Right ventricle myocardium superior (tissue), 1 donor: ENCODE measurements at regions not wholly inside any gene's neighbourhood (a gene's known extent, or its start where the extent isn't known, plus 50 kb on each side); places are given as distances from the start of the nearest gene placed in this dataset.

Experiments used
- ATAC-seq: fragments of 200-7000 bp; cut with Tn5 transposase; one replicate; pipeline ENCODE4 v1.9.1; 2020; ENCODE audit warnings: mild to moderate bottlenecking; ENCODE audit not compliant: poor library complexity
- DNase-seq: peaks from one replicate; pipeline ENCODE4 v3.0.0-alpha.2; 2020
- intact Hi-C: fragments of 100-400 bp; cut with DNase I; formaldehyde crosslinking; loops from one replicate; pipeline ENCODE4 v1.11.2; 2022
- donor health status: DM: no; HTN: yes; CAD: no; lungs with severe emphysema.

DNA sequence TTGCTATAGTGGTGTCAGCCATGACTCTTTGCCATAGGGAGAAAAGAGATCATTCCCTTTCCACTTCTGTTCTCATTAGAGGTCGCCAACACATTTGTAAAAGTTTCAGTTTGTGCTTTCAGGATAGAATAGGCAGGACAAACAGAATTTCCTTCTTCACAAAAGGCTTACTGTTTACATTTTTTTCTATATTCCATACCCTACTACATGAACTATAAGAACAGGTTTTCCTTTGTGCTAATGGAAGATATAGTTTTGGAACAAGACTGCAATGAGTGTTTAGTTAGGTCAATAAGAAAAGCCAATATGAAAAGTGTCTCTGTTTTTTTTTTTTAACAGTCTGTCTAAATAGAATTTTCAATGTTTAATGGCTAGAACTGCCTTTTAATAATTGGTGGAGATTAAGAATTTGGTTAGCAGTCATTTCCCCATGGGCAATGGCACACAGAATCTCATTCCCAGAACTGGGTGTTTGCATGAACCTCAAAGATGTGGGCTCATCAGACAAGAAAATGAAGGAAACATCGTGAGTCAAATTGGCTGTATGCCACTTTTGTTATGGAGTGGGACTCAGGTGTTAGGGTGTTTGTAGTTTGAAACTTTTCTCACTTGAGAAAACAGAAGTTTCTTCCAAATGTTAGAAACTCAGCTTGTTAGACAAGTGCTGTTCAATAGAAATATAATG lies 75.2 kb upstream of the PRLR start:
- intact Hi-C loops: no loop called here
- no peak for ATAC-seq
- no peak for DNase-seq

DNA sequence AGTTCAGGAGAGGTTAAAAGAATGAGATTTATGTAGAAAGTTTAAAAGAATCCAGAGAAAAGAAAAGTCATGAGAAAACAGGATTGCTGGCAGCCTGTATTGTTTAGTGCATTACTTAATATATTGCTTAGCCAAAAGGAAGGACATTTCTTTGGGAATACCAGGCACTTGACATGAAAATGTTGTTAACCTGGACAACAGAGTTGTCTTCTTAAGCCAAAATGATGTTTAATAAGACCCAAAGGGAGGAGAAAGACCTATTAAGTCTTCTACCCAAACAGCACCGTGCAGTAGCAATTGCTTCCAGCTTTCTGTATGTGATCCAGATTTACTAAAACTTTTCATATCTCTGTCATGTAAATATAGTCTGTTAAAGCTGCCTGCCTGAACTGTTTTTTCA lies 74.0 kb upstream of the PRLR start:
- DNase-seq: no peak
- intact Hi-C loops: no loop called here
- no peak for ATAC-seq

DNA sequence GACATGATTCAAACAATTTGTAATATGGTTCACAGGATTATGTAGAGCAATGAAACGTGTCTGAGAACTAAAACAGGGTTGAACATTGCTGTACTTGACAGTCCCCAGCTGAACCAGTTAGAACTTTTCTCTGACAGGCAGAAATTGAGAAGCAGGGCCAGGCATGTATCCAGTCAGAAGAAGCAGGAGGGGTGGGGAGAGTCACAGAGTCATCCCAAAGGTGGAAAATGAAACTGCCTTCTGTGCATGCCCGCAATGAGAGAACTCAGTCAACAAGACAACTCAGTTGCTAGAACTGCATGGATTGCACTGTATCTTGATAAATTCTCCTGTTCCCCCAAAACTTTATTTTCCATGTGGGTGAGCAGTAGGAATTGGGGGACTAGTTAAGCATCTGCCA lies 72.9 kb upstream of the PRLR start:
- intact Hi-C loops: no loop called here
- DNase-seq (no peak), ATAC-seq (no peak)

DNA sequence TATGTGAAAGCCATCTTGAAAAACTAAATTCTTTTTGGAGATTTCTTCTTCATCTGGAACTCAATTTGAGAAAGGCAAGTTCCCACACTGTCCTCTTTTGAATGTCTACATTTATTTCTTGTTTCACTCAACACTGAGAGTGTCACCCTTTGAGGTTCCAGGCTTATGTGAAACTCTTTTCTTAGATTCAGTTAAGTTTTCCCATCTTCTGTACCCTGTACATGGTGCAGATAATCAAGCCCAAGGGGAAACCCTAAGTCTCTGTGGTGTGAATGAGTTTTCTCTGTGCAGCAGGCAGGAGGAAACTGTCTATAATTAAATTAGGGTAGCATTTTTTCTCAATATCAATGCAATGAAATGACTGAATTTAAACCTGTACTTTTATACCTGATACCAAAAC lies 72.3 kb upstream of the PRLR start:
- no peak for DNase-seq
- intact Hi-C loops: no loop called here
- no peak for ATAC-seq

DNA sequence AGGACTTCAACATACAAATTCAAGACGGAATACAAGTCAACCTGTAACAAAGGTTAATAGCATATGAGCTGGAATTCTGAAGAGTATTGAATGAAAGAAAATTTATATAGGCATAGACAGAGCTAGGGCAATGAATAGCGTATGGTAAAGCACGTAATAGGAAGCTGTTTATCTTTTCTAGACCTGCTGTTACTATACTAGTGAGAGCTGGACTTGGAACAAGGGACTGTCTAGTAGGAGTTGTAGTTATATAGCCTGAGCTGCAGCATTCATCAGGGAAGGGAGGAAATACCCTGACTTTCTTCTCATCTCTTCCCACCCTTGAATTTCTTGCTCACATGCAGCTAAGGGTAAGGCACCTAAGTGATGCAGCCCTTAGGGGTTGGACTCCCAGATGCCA lies 67.5 kb upstream of the PRLR start:
- intact Hi-C loops: no loop called here
- DNase-seq (no peak), ATAC-seq (no peak)

DNA sequence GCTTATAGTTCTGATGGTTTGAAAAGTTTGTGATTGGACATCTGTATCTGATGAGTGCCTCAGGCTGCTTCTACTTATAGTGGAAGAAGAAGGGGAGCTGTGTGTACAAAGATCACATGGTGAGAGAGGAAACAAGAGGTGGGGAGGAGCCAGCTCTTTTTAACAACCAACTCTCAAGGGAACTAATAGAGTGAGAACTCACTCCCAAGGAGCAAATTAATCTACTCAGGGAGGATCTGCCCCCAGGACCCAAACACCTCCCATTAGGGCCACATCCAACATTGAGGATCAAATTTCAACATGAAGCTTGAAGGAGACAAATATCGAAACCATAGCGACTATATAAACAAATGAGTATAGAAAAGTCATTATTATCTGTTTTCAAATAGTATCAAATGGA lies 64.7 kb upstream of the PRLR start:
- ATAC-seq (no peak), DNase-seq (no peak)
- intact Hi-C loops: no loop called here

DNA sequence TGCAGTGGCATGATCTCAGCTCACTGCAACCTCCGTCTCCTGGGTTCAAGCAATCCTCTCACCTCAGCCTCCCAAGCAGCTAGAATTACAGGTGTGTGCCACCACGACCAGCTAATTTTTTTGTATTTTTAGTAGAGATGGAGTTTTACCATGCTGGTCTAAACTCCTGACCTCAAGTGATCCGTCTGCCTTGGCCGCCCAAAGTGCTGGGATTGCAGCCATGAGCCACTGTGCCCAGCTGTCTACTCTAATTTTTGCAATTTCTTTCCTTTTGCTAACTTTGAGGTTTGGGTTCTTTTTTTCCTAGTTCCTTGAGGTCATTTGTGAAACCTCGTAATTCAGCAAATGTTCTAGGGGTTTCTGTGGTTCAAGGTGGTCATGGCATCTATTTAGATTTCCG lies 63.7 kb upstream of the PRLR start:
- DNase-seq (no peak), ATAC-seq (no peak)
- intact Hi-C loops: no loop called here

DNA sequence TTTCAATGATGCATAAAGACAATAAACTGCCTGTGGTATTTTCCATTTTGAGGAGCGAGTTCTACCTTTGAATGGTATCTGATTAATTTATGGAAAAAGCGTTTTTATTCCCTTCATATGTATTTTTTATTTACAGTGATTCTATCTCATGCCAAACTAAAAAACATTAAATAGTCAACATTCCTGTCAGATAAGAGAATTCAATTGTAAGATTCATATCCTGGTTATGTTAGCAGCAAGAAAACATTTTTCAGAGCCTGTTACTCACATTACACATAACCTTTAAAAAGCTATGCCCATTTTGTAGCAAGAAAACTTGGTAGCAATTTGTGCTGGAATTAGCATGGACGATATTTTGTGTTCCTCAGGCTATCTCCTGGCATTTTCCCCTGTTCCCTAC lies 55.1 kb upstream of the PRLR start:
- no peak for ATAC-seq
- no peak for DNase-seq
- intact Hi-C loops: no loop called here

DNA sequence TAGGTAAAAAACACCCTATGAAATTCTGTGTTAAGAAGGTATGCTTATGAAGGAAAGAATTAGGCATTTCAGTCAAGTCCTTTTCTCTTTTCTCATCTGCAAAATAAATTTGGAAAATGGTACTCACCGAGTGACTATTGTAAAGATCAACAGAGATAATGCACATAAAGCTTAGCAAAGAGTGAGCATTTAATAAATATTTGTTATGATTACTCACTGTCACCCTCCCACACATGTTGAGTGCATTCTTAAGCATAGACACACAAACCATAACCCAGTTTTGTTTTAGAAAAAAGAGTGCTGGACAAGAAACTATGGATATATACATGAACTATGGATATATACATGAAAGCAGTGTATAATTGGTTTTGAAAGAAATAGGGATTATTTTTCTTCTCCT lies 54.7 kb upstream of the PRLR start:
- intact Hi-C loops: no loop called here
- no peak for DNase-seq

DNA sequence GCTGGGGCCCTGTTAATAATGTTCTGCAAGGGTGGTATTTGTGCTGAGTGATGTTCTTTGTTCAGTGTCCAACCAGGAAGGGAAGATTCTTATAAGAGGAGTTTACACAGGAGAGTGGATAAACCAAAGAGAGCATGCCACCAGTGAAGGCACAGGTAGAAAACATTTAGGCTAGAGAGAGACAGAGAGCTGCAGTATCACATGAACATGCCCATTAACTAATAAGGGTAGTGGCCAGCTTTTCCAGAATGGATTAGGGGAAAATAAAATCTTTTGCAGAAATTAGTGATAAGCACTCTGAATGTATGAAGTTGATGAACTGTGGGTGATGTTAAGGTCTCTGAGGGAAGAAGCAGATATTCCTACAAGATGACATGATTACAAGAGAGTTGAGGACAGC lies 54.1 kb upstream of the PRLR start:
- intact Hi-C loops: no loop called here
- DNase-seq: no peak
- no peak for ATAC-seq

More for the DNA sequence above, 54.7 kb upstream of the PRLR start:
- no peak for ATAC-seq

DNA sequence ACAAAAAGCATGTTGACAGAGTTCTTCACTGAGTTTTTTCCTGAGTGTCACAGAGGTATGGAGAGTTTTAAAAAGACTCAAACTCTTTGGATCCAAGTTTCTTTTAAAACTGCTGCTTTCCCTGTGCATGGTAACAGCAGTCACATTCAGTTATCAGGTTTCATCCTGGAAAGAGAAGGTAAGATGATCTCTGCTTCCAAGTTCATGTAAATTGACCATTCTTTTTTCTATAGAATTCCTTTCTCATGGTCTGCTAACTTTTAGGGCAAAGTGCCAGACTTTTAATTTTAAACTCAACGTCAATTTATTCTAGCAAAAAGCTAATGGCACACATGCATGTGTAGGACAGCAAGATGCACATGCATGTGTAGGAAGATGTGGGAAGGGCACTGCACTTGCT lies 52.5 kb upstream of the PRLR start:
- intact Hi-C loops: no loop called here
- no peak for ATAC-seq
- no peak for DNase-seq

DNA sequence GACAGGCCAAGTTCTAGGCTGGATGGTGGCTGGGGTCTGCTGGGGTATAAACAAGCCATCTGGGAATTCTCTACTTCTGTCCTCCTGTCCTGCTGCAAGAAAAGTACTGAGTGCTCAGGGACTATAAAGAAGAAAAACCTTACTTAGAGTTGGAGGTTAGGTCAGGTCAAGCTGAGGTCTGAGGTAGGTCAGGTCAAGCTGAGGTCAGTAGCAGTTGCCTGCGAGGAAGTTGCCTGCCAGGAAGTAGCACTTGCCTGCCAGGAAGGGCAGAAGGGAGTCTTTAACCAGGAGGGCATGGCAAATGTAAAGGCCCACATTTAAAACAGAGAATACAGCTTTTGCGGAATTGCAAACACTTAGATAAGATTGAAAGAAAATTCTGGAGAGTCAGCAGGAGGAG lies 51.3 kb upstream of the PRLR start:
- no peak for ATAC-seq
- DNase-seq: no peak
- intact Hi-C loops: no loop called here
